Activated CD8-positive, alpha-beta memory T cell treated with anti-CD3 and anti-CD28 coated beads for 24 hours (primary cell): ENCODE measurements at regions not wholly inside any gene's neighbourhood (a gene's known extent, or its start where the extent isn't known, plus 50 kb on each side); places are given as distances from the start of the nearest gene placed in this dataset.
"Not testable (repeated sequence)": the region's sequence is repeated elsewhere in the genome, so short reads cannot be mapped to it uniquely, and the experiment has no call there.

Source experiments
- DNase-seq: peaks from one replicate; pipeline ENCODE4 v3.0.0-alpha.2; 2020

DNA sequence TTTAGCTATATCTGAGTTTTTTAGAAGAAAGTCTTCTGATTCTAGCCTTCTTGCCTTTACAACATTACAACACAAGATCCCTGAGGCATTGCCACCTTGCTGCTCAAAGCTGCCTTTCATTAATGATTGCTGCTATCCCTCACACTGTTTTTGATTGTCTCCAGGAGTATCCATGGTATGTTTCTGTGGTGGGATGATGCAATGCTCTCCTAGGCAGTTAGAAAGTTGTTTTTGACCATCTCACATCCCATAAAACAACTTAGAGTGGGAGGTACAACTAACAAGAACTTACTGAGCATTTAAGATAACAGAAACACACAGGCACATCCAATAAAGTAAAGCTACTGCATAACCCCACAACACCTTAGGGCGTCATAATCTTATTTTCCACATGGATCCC is 1156.0 kb upstream of the LRRTM3 start:
- DNase-seq: no peak

- no peak for DNase-seq
Measured at GRCh38 chr10:65778753-65779152, 1147.1 kb upstream of the LRRTM3 start.

DNA sequence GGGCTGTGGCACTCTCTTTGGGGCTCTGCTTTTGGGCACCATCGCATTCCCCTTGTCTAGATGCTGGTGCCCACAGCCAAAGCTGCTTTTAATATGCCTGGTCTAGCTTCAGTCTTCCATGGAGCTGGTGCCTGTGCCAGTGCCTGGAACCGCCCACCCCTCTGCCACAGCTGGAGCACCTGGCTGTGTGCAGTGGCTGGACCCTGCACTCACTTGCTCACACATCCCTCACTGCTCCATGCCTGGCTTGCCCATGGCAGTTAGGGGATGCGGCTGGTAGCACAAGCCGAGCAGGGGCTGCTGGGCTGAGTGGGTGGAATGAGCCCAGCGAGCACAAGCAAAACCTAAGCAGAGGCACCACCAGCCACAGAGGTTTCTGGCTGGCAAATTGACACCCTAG is 1145.9 kb upstream of the LRRTM3 start:
- DNase-seq: no peak

DNA sequence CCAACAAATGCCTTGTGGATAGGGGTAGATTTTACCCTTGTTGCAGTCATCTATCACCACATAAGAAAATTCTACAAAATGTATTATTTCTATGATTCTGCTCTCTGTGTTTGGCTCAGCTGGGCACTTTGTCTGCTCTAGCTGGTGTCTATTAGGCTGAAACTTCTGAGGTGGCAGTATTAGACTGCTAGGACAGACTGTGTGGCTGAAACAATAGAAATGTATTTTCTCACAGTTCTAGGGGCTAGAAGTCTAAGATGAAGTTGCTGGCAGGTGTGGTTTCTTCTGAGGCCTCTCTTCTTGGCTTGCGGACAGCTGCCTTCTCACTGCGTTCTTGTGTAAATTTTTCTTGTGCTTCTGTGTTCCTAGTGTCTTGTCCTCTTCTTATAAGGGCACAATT is 1139.6 kb upstream of the LRRTM3 start:
- no peak for DNase-seq

DNA sequence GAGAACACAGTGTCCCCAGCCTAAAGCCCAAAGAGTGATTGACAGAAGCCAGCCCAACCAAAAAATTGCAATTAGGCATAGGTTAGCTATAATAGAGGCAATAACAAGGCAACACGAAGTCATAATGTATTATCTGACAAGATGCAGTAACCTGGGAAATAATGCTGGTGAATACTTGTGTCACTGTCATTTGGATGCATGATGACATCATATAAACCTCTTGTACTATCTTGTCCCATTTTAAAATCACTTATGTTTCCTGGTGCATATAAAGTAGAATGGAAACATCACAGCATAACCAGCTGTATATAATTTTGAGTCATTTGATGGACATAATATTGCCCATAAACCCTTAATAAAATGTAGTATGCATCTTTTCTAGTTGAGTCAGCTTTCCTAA is 1138.3 kb upstream of the LRRTM3 start:
- no peak for DNase-seq

DNA sequence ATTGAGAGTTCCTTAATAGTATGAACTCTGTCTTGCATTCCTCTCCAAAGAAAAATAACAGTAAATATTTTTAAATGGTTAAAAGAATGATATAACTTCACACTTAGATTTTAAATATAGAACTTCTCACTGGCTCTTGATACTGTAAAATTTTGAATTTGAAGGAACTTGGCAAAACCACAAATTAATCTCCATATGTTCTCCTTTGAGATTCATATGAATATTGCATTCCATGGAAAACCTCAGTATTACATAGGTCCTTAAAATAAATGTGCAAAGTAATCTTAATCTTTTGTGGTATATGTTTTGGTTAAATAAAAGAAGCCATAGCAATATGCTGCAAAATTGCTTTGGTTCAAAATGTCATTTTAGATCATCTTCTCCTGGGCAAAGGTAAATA is 1137.6 kb upstream of the LRRTM3 start:
- DNase-seq: no peak

DNA sequence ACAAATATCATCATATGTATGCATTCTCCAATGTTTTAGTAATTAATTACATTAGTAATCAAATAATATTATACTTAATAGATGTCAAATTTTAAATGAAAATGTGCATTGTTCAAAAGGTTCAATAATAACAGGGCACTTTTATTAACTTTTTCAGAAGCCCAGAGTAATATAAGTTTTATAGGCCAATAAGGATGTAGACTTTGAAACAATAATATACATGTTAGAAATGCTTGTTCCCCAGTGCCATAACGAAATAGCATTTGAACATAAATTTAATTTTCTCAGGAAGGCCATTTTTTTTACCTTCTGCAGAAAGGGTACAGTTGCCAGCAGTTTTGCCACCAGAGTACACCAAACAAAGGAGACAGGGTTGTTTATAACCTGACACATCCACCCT is 1133.9 kb upstream of the LRRTM3 start:
- no peak for DNase-seq

DNA sequence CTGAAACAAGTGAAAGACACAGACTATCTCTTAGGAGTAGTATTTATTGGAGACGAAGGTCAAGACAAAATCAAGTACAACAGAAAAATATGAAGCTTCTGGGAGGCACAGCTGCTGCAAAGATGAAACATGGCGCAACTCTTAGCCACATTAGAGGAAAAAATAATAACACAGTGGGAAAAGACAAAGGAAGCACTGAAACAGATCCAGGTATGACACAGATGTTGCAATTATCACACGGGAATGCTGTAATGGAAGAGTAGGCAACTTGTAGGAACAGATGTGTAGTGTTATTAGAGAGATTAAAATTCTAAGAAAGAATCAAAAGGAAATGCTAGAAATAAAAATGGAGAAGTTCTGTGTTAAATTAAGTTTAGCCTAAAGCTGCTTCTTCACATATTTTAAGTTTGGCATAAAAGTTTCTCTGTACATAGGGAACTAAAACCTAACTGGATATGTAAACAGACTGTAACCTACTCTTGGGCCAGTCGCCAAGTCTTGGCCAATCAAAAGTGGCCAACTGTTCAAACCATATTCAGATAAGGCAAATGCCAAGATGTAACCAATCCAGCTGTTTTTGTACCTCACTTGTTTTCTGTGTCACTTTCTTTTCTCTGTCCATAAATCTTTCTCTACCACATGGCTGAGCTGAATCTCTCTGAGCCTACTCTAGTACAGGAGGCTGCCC is 1132.0 kb upstream of the LRRTM3 start:
- no peak for DNase-seq

- DNase-seq: not testable (repeated sequence)
Measured at GRCh38 chr10:65794861-65795260, 1131.0 kb upstream of the LRRTM3 start.

DNA sequence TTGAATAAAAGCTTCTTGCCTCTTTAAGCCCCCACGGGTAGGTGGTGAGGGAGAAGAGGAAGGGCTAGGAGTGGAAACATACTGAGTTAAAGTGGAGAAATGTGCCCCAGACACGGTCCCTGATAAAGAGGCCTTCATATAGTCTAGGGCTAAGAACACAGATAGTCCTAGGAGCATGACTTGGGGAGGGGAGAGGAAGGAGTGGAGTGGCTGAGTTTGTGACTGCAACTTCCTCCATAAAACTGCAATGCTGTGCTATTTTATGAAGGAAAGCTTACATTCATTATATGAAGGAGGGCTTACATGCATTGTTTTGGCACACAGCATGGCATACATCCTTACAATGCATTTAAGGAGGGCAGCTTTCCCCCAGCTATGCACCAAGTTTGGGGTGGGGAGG is 1129.4 kb upstream of the LRRTM3 start:
- DNase-seq: no peak

DNA sequence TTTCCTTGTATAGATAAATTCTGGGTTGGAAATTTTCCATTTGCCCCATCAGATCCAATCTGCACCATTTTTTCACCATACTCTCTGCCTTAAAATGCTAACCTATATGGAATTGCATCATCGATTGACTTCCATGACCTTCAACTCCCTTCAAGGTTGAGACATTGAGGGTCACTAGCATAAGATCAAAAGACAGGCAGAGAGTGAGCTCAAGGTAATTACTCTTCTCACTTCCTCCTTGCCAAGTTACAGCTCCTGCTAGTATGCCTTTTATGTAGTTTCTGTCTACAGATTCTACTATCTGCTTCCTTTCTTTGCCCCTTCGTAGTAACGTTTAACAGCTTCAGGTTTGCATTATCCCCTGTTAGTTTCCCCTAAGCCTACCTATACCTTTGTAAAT is 1127.7 kb upstream of the LRRTM3 start:
- DNase-seq: no peak

DNA sequence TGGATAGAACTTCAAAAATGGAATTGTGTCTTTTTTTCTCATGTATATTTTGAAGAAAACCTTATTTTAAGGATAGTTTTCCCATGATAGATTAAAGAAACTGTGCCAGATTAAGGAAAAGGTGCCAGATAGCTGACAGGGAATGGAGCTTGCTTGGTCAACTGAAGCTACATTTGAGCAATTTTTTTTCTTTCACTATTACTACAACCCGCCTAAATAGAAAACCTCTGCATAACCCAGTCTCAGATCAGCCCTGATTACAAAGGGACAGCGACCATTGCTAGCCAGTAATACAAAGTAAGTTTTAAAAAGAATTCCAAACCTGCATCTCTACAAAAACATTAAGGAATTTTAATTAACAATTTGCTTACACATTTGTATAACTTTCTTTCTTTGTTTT is 1123.4 kb upstream of the LRRTM3 start:
- DNase-seq: no peak

DNA sequence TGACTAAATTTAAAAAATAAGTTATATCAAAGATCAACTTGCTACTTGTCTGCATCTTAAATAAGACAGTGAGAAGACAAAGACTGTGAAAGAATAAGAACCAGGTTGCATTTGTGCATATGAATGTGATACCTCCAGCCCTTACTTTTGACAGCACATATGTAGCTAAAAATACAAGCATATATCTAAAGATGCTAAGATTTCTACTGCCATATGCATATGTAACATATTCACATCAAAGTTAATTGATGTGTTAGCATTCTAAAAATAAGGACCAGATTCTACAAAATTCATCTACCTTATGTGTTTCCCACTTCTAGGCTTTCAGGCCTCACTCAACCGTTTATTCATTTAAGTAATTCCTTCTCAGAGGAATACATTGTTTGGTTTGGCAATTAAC is 1120.3 kb upstream of the LRRTM3 start:
- no peak for DNase-seq

- DNase-seq: no peak
Measured at GRCh38 chr10:65805993-65806392, 1119.8 kb upstream of the LRRTM3 start.

- DNase-seq: no peak
Measured at GRCh38 chr10:65808687-65809333, 1117.0 kb upstream of the LRRTM3 start.

DNA sequence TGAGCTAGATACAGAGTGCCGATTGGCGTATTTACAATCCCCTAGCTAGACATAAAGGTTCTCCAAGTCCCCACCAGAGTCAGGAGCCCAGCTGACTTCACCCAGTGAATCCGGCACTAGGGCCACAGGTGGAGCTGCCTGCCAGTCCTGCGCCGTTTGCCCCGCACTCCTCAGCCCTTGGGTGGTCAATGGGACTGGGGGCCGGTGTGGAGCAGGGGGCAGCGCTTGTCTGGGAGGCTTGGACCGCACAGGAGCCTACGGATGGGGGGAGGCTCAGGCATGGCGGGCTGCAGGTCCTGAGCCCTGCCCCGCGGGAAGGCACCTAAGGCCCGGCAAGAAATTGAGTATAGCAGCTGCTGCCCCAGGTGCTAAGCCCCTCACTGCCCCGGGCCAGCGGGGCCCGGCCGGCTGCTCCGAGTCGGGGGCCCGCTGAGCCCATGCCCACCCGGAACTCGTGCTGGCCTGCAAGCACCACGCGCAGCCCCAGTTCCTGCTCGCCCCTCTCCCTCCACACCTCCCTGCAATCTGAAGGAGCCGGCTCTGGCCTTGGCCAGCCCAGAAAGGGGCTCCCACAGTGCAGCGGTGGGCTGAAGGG is 1113.8 kb upstream of the LRRTM3 start:
- DNase-seq: no peak

DNA sequence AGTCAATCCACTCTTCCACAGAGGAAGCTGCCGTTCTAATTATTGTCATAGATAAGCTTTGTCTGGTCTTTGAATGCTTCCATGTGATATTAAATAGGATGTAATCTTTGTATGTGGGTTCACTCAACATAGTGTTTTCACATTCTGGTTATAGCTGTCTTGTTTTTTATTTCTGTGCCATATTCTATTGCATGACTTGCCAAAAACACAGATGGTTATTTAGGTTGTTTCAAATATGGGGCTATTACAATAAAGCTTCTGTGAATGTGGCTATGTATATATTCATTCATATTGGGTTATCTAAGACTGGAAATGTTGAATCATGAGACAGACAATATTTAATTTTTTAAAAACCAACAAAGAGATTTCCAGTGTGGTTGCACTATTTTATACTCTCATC is 1109.3 kb upstream of the LRRTM3 start:
- no peak for DNase-seq

DNA sequence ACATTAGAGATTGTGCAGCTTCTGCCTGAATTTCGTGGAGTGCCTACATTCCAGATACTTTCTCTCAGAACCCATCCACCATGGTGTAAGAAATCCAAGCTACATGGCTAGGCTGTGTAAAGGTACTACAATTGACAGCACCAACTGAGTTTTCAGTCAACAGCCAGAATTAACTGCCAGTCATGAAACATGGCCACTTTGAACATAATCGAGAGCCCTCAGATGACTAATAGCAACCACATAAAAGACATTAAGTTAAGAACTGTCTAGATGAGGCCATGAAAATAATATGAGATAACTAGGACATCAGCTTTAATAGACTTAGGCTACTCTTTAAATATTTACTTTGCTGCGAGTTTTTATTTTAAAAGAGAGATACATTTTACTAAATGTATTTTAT is 1106.8 kb upstream of the LRRTM3 start:
- DNase-seq: no peak

- DNase-seq: no peak
Measured at GRCh38 chr10:65827359-65827758, 1098.5 kb upstream of the LRRTM3 start.

GRCh38 chr10:65838811-65839210 is 1087.0 kb upstream of the LRRTM3 start:
- no peak for DNase-seq

GRCh38 chr10:65843203-65843602 is 1082.6 kb upstream of the LRRTM3 start:
- DNase-seq: no peak

- DNase-seq: no peak
Measured at GRCh38 chr10:65845916-65846315, 1079.9 kb upstream of the LRRTM3 start.

- no peak for DNase-seq
Measured at GRCh38 chr10:65846541-65846940, 1079.3 kb upstream of the LRRTM3 start.

DNA sequence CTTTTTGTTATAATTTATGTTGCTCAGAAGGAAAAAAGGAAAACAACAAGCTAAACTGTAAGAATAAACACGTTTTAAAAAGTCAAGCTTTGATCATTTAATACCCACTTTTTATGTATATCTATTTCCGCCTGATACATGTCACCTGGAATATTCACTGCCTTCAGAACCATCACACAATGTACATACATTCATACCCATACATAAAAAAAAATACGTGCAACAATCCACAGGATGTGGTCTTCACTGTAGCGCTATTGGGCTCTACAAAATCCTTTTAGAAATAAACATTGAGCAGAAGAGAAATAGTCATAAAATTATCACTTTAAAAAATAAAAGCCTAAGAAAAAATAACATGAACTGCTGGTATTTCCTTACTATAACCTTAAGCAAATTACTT is 1078.9 kb upstream of the LRRTM3 start:
- no peak for DNase-seq
